ENCODE measurements at regions not wholly inside any gene's neighbourhood (a gene's known extent, or its start where the extent isn't known, plus 50 kb on each side); places are given as distances from the start of the nearest gene placed in this dataset.

- DNase-seq (ENCODE audit: low read depth) = no peak
These were observed 131.8 kb upstream of the MAD2L1 start for GRCh38 chr4:120198411-120198810.

GRCh38 chr4:120177603-120178002, 111.0 kb upstream of the MAD2L1 start:
- DNase-seq (ENCODE audit: low read depth) = no peak

- DNase-seq (ENCODE audit: low read depth) = no peak
These were observed 108.6 kb upstream of the MAD2L1 start for GRCh38 chr4:120175272-120175671.

GRCh38 chr4:120163895-120164294, 97.2 kb upstream of the MAD2L1 start:
- DNase-seq (ENCODE audit: low read depth) = no peak

GRCh38 chr4:120158841-120159463, 92.3 kb upstream of the MAD2L1 start:
- no peak for DNase-seq (ENCODE audit: low read depth)

GRCh38 chr4:120158046-120158445, 91.4 kb upstream of the MAD2L1 start:
- no peak for DNase-seq (ENCODE audit: low read depth)

- DNase-seq (ENCODE audit: low read depth) = no peak
These were observed 89.6 kb upstream of the MAD2L1 start for GRCh38 chr4:120156120-120156718.

GRCh38 chr4:120155287-120155686, 88.6 kb upstream of the MAD2L1 start:
- DNase-seq (ENCODE audit: low read depth) = no peak

GRCh38 chr4:120144634-120145033, 78.0 kb upstream of the MAD2L1 start:
- no peak for DNase-seq (ENCODE audit: low read depth)

- no peak for DNase-seq (ENCODE audit: low read depth)
These were observed 77.4 kb upstream of the MAD2L1 start for GRCh38 chr4:120144041-120144440.

GRCh38 chr4:120139392-120139791, 72.7 kb upstream of the MAD2L1 start:
- no peak for DNase-seq (ENCODE audit: low read depth)

GRCh38 chr4:120132935-120133334, 66.3 kb upstream of the MAD2L1 start:
- DNase-seq (ENCODE audit: low read depth) = no peak

GRCh38 chr4:120130786-120131185, 64.1 kb upstream of the MAD2L1 start:
- no peak for DNase-seq (ENCODE audit: low read depth)

Measured in GM04503 (cell line).